ENCODE measurements at regions not wholly inside any gene's neighbourhood (a gene's known extent, or its start where the extent isn't known, plus 50 kb on each side); places are given as distances from the start of the nearest gene placed in this dataset.

DNA sequence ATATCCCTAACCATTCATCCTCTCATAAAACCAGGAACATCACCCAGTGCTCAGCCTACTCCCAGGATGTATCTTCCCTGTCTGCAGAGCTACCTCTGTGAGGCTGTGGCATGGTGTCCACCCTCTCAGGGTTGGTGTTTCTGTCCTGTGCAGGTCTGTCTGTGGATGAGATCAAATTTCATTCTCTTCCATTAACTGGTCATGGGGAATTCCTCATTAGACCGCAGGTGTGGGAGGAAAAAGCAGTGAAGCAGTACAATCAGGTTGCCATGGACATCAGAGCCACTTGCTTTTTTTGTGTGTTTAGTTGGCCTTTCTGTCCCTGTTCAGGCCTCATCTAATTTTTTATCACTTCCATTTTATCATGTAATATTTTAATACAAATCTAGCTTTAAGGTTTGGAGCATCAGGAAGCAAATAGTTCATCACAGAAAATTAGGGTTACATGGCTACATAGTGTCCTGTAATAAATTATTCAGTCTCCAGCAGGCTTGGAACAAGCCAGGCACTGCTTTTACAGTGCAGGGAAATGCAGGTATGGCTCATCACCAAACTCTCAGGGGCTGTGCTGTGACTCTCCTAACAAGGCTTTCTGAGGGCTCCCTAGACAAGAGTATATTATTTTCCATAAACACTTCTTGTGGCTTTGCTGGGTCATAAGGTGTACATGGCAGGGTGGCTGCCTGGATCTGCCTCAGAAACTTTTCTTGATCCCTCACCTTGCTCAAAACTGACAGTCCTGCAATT, 594.9 kb upstream of the IGFBP3 start:
- ATAC-seq (ENCODE audit: low read depth): no peak
- POLR2A ChIA-PET: no interaction called here
- DNase-seq: no peak
- H3K9me3 Mint-ChIP-seq: peaks cover 3% of the 10 kb centered on the region
- H3K27me3 Mint-ChIP-seq: no peaks in the 10 kb centered on the region
- no peak overlapping the region for H3K4me3 Mint-ChIP-seq
- no peaks in the 10 kb centered on the region for H3K36me3 Mint-ChIP-seq
- H3K27ac Mint-ChIP-seq: no peak overlapping the region
- H3K4me1 Mint-ChIP-seq: no peaks in the 10 kb centered on the region

DNA sequence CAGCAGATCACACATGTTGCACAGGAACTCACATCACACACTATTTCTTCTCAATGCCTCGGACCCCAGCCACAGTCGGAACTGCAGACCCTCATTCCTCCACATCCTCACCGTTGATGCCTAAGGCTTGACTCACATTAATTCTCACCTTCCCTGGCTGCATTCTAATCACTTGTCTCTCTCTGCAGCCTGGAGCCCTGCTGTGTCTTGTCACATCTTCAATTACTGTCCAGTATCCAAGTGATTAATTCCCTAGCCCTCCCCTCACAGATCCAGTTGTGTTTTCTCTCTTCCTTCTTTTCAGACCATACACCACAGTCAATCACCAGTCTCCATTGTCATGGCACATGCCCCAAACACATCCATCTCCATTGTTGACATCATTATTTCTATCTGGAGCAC, 592.4 kb upstream of the IGFBP3 start:
- POLR2A ChIA-PET: no interaction called here
- H3K4me3 Mint-ChIP-seq: no peak overlapping the region

DNA sequence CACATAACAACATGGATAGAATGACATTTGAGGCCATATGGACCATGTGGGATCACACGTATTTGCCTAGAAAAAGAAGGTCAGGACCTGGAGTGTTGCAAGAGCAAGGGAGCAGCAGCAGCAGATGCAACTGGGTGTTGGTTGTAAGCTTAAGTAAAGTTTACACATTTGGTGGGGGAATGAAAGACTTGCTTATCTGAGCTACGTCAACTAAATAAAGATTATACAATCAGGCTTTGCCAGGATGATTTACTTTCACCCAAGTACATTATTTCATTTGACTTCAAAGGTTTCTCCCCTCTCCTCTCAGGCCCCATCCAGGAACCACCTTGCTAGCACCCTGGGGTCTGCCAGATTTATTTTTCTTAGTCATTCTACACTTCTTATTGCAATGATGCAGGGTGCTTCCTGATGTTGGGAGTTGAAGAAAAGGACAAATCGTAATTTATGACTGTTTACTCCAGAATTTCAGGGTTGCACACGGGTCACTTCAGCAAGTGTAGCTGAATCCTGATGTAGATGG, 591.9 kb upstream of the IGFBP3 start:
- H3K27ac Mint-ChIP-seq: no peak overlapping the region
- no peak overlapping the region for H3K4me3 Mint-ChIP-seq
- POLR2A ChIA-PET: no interaction called here
- no peaks in the 10 kb centered on the region for H3K36me3 Mint-ChIP-seq
- no peaks in the 10 kb centered on the region for H3K27me3 Mint-ChIP-seq
- H3K4me1 Mint-ChIP-seq: no peaks in the 10 kb centered on the region
- DNase-seq: no peak
- no peak for ATAC-seq (ENCODE audit: low read depth)
- H3K9me3 Mint-ChIP-seq: peaks cover 4% of the 10 kb centered on the region

More for the DNA sequence above, 592.4 kb upstream of the IGFBP3 start:
- H3K36me3 Mint-ChIP-seq: no peaks in the 10 kb centered on the region
- ATAC-seq (ENCODE audit: low read depth) (no peak), DNase-seq (no peak)
- peaks cover 4% of the 10 kb centered on the region for H3K9me3 Mint-ChIP-seq
- H3K4me1 Mint-ChIP-seq: no peaks in the 10 kb centered on the region
- no peak overlapping the region for H3K27ac Mint-ChIP-seq
- no peaks in the 10 kb centered on the region for H3K27me3 Mint-ChIP-seq

DNA sequence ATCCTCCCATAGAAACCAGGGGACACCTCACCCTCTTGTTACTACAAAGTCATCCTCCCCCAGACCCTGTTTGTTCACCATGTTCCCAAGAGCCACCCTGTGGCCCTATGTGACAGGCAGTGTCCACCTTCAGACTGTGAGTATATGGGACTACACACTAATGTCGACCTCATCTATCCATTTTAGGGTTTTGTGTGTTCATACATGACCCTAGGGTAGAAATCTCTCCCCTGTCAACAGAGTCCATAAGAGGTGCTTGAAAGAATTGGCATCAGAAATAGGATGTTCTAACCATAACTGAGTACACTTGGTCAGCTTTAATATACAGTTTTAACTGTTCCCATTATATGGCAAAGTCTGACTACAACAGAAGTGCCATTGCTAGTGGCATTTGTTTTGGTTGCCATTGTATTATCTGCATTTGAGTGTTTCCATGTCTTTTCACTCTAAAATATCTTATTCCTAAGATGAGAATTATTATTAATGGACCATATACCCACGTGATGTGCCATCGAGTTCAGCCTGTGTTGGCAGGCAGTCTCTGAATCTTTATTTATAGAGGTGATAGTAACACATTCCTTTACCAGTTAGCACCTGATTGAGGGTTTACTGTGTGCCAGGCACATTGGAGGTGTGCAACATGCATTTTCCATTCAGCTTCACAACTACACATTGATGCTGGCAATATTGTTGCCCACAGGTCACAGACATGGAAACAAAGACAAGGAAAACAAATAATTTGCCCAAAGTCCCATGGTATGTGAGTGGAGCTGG, 590.6 kb upstream of the IGFBP3 start:
- H3K36me3 Mint-ChIP-seq: no peaks in the 10 kb centered on the region
- POLR2A ChIA-PET: no interaction called here
- no peak overlapping the region for H3K27ac Mint-ChIP-seq
- no peak for DNase-seq
- no peaks in the 10 kb centered on the region for H3K4me1 Mint-ChIP-seq
- peaks cover 4% of the 10 kb centered on the region for H3K9me3 Mint-ChIP-seq
- no peaks in the 10 kb centered on the region for H3K27me3 Mint-ChIP-seq
- no peak for ATAC-seq (ENCODE audit: low read depth)
- H3K4me3 Mint-ChIP-seq: no peak overlapping the region

DNA sequence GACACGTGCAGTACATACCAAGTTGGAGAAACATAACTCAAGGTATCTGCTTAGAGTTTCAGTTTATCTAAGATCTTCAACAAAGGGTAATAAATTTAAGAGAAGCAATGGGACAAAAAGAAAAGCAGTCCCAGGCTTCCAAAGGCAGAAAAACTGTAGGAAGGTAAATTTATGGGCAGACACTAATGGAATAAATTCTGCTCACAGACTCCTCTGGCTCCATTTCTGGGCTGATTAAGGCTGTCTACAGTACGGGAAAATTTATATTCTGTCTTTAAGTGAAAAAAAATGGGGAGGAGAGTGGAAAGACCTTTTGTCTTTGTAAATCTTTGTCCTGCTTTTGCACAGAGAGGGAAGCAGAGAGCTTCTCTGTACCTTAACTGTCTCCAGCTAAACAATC, 587.5 kb upstream of the IGFBP3 start:
- Mint-ChIP-seq H3K9me3 (peaks cover 4% of the 10 kb centered on the region), H3K4me3 (no peak overlapping the region), H3K27me3 (no peaks in the 10 kb centered on the region), H3K4me1 (no peaks in the 10 kb centered on the region), H3K27ac (no peak overlapping the region), H3K36me3 (no peaks in the 10 kb centered on the region)
- POLR2A ChIA-PET: no interaction called here
- ATAC-seq (ENCODE audit: low read depth) (no peak), DNase-seq (no peak)

DNA sequence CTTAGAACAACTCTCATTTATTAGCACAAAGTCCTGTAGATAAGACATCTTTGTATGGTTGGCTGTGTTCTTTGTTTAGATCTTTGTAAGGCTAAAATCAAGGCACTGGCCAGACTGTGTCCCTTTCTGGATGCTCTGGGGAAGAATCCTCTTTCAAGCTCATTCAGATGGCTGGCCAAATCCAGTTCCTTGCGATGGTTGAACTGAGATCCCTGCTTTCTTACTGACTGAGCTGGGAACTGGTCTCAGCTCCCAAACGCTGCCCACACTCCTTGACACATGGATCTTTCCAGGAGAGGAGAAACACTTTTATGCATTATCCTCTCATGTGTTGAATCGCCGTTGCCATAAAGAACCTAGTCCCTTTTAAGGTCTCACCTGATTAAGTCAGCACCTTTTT, 586.5 kb upstream of the IGFBP3 start:
- POLR2A ChIA-PET: no interaction called here
- peaks cover 4% of the 10 kb centered on the region for H3K9me3 Mint-ChIP-seq
- DNase-seq (no peak), ATAC-seq (ENCODE audit: low read depth) (no peak)
- H3K4me3 Mint-ChIP-seq: no peak overlapping the region
- H3K27me3 Mint-ChIP-seq: no peaks in the 10 kb centered on the region
- no peaks in the 10 kb centered on the region for H3K36me3 Mint-ChIP-seq
- no peak overlapping the region for H3K27ac Mint-ChIP-seq
- H3K4me1 Mint-ChIP-seq: no peaks in the 10 kb centered on the region

DNA sequence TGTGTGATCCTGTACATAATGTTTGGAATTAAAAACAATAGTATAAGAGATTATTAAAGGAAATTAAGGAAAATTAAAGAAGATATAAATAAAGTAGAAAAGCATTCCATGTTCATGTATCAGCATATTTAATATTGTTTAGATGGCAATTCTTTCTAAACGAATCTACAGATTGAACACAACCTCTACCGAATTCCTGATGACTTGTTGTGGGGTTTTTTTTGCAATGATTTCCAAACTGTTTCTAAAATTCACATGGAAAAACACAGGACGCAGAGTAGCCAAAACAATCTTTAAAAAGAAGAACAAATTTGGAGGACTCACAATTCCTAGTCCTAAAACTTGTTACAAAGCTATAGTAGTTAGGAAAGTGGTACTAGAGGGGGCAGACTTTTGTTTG, 573.4 kb upstream of the IGFBP3 start:
- H3K4me3 Mint-ChIP-seq: no peak overlapping the region
- H3K27me3 Mint-ChIP-seq: no peaks in the 10 kb centered on the region
- H3K36me3 Mint-ChIP-seq: no peaks in the 10 kb centered on the region
- peaks cover 5% of the 10 kb centered on the region for H3K9me3 Mint-ChIP-seq
- no peak for ATAC-seq (ENCODE audit: low read depth)
- DNase-seq: no peak
- no peaks in the 10 kb centered on the region for H3K4me1 Mint-ChIP-seq
- POLR2A ChIA-PET: no interaction called here
- no peak overlapping the region for H3K27ac Mint-ChIP-seq

DNA sequence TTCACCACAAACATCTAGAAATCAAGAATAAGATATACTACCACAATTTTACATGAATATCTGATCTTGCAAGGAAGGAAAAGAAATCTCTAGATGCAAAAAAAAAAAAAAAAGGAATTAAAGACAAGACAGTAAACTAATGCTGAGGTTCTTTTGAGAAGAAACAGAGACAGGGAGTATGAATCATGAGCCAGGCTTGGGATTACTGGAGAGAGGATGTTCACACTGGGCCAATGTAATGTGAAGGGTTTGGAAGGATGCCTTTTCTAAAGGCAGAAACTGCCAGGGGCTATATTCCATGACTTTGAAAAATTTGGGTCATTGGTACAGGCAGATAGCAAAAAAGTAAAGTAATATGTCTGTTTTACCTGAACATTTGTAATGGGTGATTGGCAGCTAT, 573.0 kb upstream of the IGFBP3 start:
- ATAC-seq (ENCODE audit: low read depth) (no peak), DNase-seq (no peak)
- peaks cover 5% of the 10 kb centered on the region for H3K9me3 Mint-ChIP-seq
- H3K27ac Mint-ChIP-seq: no peak overlapping the region
- H3K27me3 Mint-ChIP-seq: no peaks in the 10 kb centered on the region
- H3K4me3 Mint-ChIP-seq: no peak overlapping the region
- H3K4me1 Mint-ChIP-seq: no peaks in the 10 kb centered on the region
- POLR2A ChIA-PET: no interaction called here
- no peaks in the 10 kb centered on the region for H3K36me3 Mint-ChIP-seq

DNA sequence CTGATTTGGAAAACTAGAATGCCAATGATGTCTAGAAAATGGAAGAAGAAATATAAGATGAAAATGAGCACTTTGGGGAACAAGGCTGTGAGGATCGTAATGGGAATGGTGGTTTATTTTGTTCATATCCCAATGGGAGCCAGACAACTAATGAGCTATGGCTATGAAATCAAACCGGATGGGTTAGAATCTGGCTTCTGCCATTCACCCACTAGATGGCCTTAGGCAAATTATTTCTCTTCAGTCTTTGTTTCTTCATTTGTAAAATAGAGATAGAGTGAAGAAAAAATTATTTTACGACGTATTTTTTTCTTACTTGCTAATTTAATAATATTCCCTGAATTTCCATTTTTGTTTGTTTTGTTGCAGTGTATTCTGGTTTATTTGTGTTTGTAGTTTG, 572.1 kb upstream of the IGFBP3 start:
- ATAC-seq (ENCODE audit: low read depth): no peak
- H3K4me1 Mint-ChIP-seq: no peaks in the 10 kb centered on the region
- H3K9me3 Mint-ChIP-seq: peaks cover 5% of the 10 kb centered on the region
- no peak overlapping the region for H3K4me3 Mint-ChIP-seq
- POLR2A ChIA-PET: no interaction called here
- H3K27ac Mint-ChIP-seq: no peak overlapping the region
- no peaks in the 10 kb centered on the region for H3K27me3 Mint-ChIP-seq
- DNase-seq: no peak
- no peaks in the 10 kb centered on the region for H3K36me3 Mint-ChIP-seq

DNA sequence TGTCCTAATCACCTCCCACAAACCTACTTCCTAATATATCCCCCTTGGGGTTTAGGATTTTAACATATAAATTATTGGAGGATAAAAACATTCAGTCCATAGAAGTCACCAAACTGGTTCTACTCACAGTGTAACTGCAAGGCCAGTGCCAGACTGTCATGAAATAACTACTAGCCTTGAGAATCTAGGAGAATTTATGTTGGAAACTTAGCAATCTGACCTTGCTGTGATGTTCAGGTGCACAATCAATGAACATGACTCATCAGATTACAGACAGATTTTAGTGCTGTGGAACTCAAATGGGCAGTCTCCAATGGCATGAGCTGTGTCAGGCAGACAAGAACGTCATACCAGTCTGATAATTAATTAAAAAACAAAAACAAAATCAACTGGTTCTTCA, 571.4 kb upstream of the IGFBP3 start:
- Mint-ChIP-seq H3K4me3 (no peak overlapping the region), H3K36me3 (no peaks in the 10 kb centered on the region), H3K4me1 (no peaks in the 10 kb centered on the region), H3K27ac (no peak overlapping the region), H3K27me3 (no peaks in the 10 kb centered on the region), H3K9me3 (peaks cover 5% of the 10 kb centered on the region)
- no peak for DNase-seq
- ATAC-seq (ENCODE audit: low read depth): no peak
- POLR2A ChIA-PET: no interaction called here

DNA sequence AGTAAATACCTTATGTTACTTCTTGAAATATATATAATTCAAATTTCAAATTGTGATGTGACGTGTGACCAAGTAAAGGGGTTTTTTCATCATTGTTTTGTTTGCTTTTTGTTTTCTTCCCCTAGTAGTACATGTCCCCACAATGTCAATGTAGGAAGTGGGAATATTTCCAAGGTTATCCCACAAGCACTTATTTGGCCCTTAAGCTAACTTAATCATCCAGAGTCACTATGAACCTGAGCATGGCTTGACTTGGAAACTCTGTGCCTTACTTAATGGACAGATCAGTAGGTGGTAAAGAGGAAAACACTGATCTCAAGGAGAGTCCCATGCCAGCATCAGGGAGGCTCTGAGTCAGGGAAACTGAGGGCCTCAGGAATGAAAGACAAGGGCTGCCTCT, 569.3 kb upstream of the IGFBP3 start:
- Mint-ChIP-seq H3K27me3 (no peaks in the 10 kb centered on the region), H3K4me1 (no peaks in the 10 kb centered on the region), H3K36me3 (no peaks in the 10 kb centered on the region), H3K4me3 (no peak overlapping the region), H3K27ac (no peak overlapping the region), H3K9me3 (no peaks in the 10 kb centered on the region)
- ATAC-seq (ENCODE audit: low read depth) (no peak), DNase-seq (no peak)
- POLR2A ChIA-PET: no interaction called here

DNA sequence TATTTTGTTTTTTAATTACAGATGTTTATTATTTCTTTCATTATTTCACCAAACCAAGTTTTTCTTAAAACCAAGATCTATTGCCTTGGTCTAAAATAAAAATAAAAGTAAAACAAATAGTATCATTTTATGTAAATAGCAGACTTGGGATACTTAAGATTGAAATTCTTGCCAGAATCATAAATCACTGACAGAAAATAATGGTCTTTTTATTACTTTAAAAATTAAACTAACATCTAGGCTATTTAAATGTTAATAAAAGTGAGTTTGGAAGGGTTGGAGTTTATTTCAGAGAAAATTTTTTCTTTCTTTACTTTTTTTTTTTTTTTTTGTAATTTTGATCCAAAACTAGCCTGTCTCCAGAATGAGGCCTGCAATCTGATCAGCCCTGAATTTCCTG, 568.0 kb upstream of the IGFBP3 start:
- H3K36me3 Mint-ChIP-seq: no peaks in the 10 kb centered on the region
- H3K9me3 Mint-ChIP-seq: no peaks in the 10 kb centered on the region
- DNase-seq: no peak
- no peak overlapping the region for H3K4me3 Mint-ChIP-seq
- POLR2A ChIA-PET: no interaction called here
- no peaks in the 10 kb centered on the region for H3K4me1 Mint-ChIP-seq
- no peaks in the 10 kb centered on the region for H3K27me3 Mint-ChIP-seq
- no peak for ATAC-seq (ENCODE audit: low read depth)
- H3K27ac Mint-ChIP-seq: no peak overlapping the region

DNA sequence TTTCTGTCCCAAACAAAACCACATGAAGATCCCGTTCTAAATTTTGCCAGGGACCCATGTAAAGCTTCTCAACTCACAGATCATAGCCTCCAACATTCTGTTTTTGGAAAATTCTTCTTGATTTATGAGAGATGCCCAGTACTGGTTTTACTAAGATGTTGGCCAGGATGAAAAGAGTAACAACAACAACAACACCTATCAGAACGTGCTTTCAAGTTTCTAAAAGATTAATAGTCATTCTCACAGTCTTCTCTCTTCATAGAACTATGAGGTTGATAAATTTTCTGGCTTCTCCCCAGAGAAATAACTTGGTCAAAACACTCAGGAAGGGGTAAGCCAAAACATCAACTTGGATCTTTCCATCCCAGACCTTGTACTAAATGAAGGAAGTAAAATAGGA, 567.5 kb upstream of the IGFBP3 start:
- H3K4me1 Mint-ChIP-seq: no peaks in the 10 kb centered on the region
- DNase-seq: no peak
- H3K27me3 Mint-ChIP-seq: no peaks in the 10 kb centered on the region
- no peak for ATAC-seq (ENCODE audit: low read depth)
- POLR2A ChIA-PET: interaction anchor here (0.7 kb wide), 1 partner anchor 586 kb away, joined by 3 read pairs; no protein-coding TSS in a partner anchor
- H3K27ac Mint-ChIP-seq: no peak overlapping the region
- H3K9me3 Mint-ChIP-seq: peaks cover 2% of the 10 kb centered on the region
- H3K4me3 Mint-ChIP-seq: no peak overlapping the region
- no peaks in the 10 kb centered on the region for H3K36me3 Mint-ChIP-seq
